ENCODE measurements at regions not wholly inside any gene's neighbourhood (a gene's known extent, or its start where the extent isn't known, plus 50 kb on each side); places are given as distances from the start of the nearest gene placed in this dataset.

GRCh38 chr5:163838738-163839137 lies 333.3 kb downstream of the MAT2B start:
- H4K20me1 ChIP-seq (ENCODE audit: control insufficient read depth, extremely low read depth, insufficient read depth, low read length): no peaks in the 10 kb centered on the region
- no peaks in the 10 kb centered on the region for H3K4me1 ChIP-seq (ENCODE audit: control insufficient read depth, extremely low read depth, insufficient read depth, low read length)
- dilution Hi-C loops (cut with MboI; ENCODE audit: extremely low pct_ligation_motif_present, low sequenced_read_pairs): no loop called here
- TF ChIP-seq EZH2 (IDR thresholded peaks at IDR 0.05; ENCODE audit: low read length) (no peak), CTCF (optimal IDR thresholded peaks at IDR 0.05 in 1 of 3, IDR thresholded peaks at IDR 0.05 in 1 of 3, conservative IDR thresholded peaks at IDR 0.05 in 1 of 3; ENCODE audit: extremely low read depth in 1 of 3, insufficient read depth in 2 of 3, low read length in 3 of 3) (no peak)
- no peak overlapping the region for H3K4me2 ChIP-seq (ENCODE audit: control insufficient read depth, extremely low read depth, insufficient read depth, low read depth, low read length)
- no peaks in the 10 kb centered on the region for H3K27me3 ChIP-seq (ENCODE audit: control insufficient read depth, extremely low read depth, insufficient read depth, low read length)
- no peak for DNase-seq (ENCODE audit: low read depth, low spot score)
- no peaks in the 10 kb centered on the region for H3K79me2 ChIP-seq (ENCODE audit: control insufficient read depth, insufficient read depth, low read length)
- no peaks in the 10 kb centered on the region for H3K36me3 ChIP-seq (ENCODE audit: control insufficient read depth in 2 of 2, extremely low read depth in 1 of 2, insufficient read depth in 2 of 2, low read length in 2 of 2)
- no peak overlapping the region for H3K27ac ChIP-seq (ENCODE audit: control insufficient read depth, insufficient read depth, low read length)
- no peak overlapping the region for H3K4me3 ChIP-seq (ENCODE audit: control insufficient read depth in 2 of 3, extremely low read depth in 1 of 3, insufficient read depth in 2 of 3, low read depth in 1 of 3, low read length in 3 of 3)
- no peaks in the 10 kb centered on the region for H3K9me1 ChIP-seq (ENCODE audit: control insufficient read depth, extremely low read depth, insufficient read depth, low read length)
- H3K9me3 ChIP-seq (ENCODE audit: control insufficient read depth, low read depth, low read length): no peaks in the 10 kb centered on the region
- H2AFZ ChIP-seq (ENCODE audit: control insufficient read depth, low read length): no peak overlapping the region
- FAIRE-seq: no peak
- H3K9ac ChIP-seq (ENCODE audit: control insufficient read depth, extremely low read depth, insufficient read depth, low read length): no peak overlapping the region

GRCh38 chr5:163846512-163846911 lies 341.1 kb downstream of the MAT2B start:
- Histone ChIP-seq H3K4me3 (ENCODE audit: control insufficient read depth in 2 of 3, extremely low read depth in 1 of 3, insufficient read depth in 2 of 3, low read depth in 1 of 3, low read length in 3 of 3) (no peak overlapping the region), H3K9me1 (ENCODE audit: control insufficient read depth, extremely low read depth, insufficient read depth, low read length) (no peaks in the 10 kb centered on the region), H4K20me1 (ENCODE audit: control insufficient read depth, extremely low read depth, insufficient read depth, low read length) (no peaks in the 10 kb centered on the region), H3K9ac (ENCODE audit: control insufficient read depth, extremely low read depth, insufficient read depth, low read length) (no peak overlapping the region), H3K27ac (ENCODE audit: control insufficient read depth, insufficient read depth, low read length) (no peak overlapping the region), H3K4me1 (ENCODE audit: control insufficient read depth, extremely low read depth, insufficient read depth, low read length) (no peaks in the 10 kb centered on the region), H3K27me3 (ENCODE audit: control insufficient read depth, extremely low read depth, insufficient read depth, low read length) (no peaks in the 10 kb centered on the region), H3K4me2 (ENCODE audit: control insufficient read depth, extremely low read depth, insufficient read depth, low read depth, low read length) (no peak overlapping the region), H3K9me3 (ENCODE audit: control insufficient read depth, low read depth, low read length) (no peaks in the 10 kb centered on the region), H2AFZ (ENCODE audit: control insufficient read depth, low read length) (no peak overlapping the region), H3K36me3 (ENCODE audit: control insufficient read depth in 2 of 2, extremely low read depth in 1 of 2, insufficient read depth in 2 of 2, low read length in 2 of 2) (no peaks in the 10 kb centered on the region), H3K79me2 (ENCODE audit: control insufficient read depth, insufficient read depth, low read length) (no peaks in the 10 kb centered on the region)
- no peak for TF ChIP-seq CTCF (optimal IDR thresholded peaks at IDR 0.05 in 1 of 3, IDR thresholded peaks at IDR 0.05 in 1 of 3, conservative IDR thresholded peaks at IDR 0.05 in 1 of 3; ENCODE audit: extremely low read depth in 1 of 3, insufficient read depth in 2 of 3, low read length in 3 of 3)
- FAIRE-seq (no peak), DNase-seq (ENCODE audit: low read depth, low spot score) (no peak)
- dilution Hi-C loops (cut with MboI; ENCODE audit: extremely low pct_ligation_motif_present, low sequenced_read_pairs): no loop called here

Data from keratinocyte (primary cell).